ENCODE measurements at regions not wholly inside any gene's neighbourhood (a gene's known extent, or its start where the extent isn't known, plus 50 kb on each side); places are given as distances from the start of the nearest gene placed in this dataset.

DNA sequence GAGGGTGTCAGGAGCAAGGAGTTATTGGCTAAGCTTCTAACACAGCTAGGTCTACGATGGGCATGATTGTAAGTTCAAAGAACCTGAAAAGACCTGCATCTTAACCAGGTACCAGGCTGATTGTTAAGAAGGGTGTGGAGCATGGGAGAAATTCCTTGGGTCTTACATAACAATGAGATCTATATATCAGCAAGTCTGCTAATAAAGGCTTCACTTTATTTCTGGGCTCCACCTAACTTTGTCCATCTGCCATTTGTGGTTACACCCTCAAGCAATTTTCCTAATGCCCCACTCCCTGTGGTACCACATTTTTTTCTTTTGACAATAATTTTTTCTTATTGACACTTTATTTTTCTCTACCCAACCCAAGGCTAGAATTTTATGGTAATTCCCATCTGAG, 223.5 kb upstream of the JAG1 start:
- TF ChIP-seq, protein P1, sequence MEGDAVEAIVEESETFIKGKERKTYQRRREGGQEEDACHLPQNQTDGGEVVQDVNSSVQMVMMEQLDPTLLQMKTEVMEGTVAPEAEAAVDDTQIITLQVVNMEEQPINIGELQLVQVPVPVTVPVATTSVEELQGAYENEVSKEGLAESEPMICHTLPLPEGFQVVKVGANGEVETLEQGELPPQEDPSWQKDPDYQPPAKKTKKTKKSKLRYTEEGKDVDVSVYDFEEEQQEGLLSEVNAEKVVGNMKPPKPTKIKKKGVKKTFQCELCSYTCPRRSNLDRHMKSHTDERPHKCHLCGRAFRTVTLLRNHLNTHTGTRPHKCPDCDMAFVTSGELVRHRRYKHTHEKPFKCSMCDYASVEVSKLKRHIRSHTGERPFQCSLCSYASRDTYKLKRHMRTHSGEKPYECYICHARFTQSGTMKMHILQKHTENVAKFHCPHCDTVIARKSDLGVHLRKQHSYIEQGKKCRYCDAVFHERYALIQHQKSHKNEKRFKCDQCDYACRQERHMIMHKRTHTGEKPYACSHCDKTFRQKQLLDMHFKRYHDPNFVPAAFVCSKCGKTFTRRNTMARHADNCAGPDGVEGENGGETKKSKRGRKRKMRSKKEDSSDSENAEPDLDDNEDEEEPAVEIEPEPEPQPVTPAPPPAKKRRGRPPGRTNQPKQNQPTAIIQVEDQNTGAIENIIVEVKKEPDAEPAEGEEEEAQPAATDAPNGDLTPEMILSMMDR (IDR thresholded peaks at IDR 0.05; ENCODE audit: low read depth, low read length), result no peak
- TF ChIP-seq EZH2phosphoT487 (IDR thresholded peaks at IDR 0.05; ENCODE audit: low read depth), result no peak

Data from OCI-LY3 (cell line).